HG03039 (cell line): ENCODE measurements at regions not wholly inside any gene's neighbourhood (a gene's known extent, or its start where the extent isn't known, plus 50 kb on each side); places are given as distances from the start of the nearest gene placed in this dataset.

Source experiments
- ATAC-seq: cut with Tn5 transposase; IDR thresholded peaks from one replicate; pipeline ENCODE4 v1.9.1; 2021; ENCODE audit warnings: mild to moderate bottlenecking, moderate library complexity; ENCODE audit not compliant: unreplicated experiment

GRCh38 chr3:154775821-154776548 is 304.1 kb upstream of the MME start:
- ATAC-seq: no peak

DNA sequence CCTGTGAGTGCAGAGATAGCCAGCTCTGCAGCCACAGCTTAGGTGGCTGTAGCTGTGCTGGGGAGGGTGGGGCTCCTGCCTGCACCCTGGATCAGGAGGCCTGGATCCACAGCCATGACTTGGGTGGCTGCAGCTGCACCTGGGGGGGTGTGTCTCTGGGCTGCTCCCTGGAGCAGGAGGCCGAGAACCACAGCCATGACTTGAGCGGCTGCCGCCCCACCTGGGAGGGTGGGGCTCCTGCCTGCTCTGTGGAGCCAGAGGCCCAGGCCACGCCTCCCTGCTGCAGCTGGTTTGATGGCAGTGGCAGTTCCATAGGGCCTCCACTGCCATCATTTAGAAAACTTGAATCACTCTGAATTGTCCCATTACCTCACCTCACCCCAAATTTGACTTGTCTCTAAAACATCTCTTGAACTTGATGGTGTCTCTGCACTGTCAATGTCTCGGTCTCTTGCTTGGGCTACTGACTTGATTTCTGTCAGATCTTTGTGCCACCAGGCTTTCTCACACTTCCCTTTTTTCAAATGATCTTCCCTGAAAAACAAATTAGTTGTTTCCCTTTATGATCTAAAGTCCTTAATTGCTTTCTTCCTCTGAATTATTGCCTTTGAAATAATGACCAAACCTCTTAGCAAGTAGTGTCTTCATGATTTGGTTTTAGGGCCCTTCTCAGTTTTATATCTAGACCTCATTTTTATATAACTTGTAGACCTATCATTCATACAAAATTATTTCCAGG is 313.2 kb upstream of the MME start:
- ATAC-seq: no peak

DNA sequence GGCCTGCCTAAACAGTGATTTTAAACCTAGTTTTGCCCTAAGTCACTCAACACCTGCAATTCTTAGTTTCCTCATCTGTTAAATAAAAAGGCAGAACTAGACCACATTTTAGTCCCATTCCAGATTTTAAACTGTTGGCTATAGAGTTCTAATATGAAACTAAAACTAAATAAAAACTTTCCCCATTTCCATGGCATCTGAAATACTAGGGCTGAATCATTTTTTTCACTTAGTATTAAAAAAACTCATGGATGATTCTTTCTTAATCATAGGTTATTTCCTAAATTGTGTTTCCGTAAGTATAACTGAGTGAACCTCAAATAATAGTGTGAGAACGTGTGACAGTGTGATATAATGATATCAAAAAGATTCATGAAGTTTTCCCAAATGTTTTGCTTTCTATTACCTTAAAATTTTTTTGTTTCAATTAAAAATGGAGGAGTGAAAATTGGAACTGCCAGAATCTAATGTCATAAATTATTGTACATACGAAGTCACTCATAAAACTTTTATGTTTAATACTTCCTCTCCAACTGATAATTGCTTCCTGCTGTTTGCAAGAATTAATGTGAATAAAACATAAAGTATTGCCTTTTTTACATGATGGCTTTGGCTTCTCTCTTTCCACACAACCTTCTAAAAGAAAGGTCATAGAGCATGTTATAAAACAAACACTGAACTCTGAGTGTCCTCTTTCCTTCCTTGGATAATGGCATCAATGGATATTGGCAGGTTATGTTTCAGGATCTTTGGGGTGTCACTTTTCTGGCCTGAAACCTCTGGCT is 315.1 kb upstream of the MME start:
- no peak for ATAC-seq

DNA sequence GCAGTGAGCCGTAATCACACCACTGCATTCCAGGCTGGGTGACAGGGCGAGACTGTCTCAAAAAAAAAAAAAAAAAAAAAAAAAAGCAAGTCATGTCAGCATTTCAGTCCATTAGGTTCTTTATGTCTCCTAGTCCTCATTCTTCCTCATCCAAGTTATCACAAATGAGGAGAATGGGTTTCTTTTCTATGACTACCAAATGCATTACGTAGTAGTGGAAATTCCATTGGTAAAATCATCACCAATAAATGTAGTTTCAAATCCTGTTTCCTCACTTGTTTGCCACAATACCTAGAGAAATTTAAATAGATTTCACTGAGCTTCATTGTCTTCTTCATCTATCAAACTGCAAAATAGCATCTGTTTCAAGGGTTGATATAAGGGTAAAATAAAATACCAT is 317.6 kb upstream of the MME start:
- no peak for ATAC-seq

DNA sequence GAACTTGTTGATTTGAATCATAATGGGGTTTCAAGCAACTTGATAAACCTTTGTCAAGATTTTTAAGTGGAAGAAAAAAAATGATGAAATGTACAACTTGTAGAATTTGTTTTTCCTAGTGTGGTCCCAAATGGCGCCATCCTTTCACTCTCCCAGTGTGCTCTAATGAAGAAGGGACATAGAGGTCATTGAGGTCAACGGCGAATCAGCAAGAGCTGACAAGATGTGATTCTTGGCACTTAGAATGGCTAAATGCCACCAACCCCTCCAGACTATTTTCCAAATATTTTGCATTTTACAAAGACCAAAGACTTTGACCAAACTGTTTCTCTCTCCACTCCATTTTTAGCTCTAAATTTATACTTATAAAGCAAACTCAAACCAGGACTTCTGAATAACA is 320.2 kb upstream of the MME start:
- ATAC-seq: no peak

GRCh38 chr3:154758109-154758868 is 321.8 kb upstream of the MME start:
- ATAC-seq: no peak

GRCh38 chr3:154753101-154753500 is 323.1 kb upstream of the GPR149 start:
- ATAC-seq: no peak

DNA sequence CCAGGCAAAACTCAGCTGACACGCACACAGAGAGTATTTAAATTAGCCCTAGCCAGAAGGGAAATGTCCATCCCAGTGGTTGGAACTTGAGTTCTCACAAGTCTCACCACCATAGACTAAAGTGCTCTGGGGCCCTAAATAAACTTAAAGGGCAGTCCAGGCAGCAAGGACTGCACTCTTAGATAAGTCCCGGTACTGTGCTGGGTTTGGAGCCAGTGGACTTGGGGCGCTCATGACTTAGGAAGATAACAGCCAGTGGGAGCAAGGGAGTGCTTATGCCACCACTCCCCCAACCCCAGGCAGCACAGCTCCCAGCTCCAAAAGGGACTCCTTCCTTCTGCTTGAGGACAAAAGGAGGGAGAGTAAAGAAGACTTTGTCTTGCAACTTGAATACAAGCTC is 319.5 kb upstream of the GPR149 start:
- ATAC-seq: no peak

DNA sequence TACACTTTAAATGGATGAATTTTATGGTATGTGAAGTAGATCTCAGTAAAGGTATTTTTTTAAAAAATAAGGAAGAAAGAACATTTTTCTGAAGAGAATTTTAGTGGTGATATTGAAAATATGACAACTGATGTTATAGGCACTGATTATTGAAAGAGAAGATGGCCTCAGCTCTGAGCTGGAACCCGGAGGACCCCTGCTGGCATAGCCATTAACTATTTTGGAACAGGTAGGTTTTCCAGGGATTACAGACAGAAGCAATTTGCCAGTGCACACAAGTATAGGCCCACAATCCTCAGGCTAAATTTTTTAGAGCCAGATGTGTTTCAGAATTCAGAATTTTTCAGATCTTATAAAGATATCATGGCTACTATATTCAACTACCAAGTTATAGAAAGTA is 315.9 kb upstream of the GPR149 start:
- ATAC-seq: no peak

GRCh38 chr3:154745122-154745521 is 315.1 kb upstream of the GPR149 start:
- ATAC-seq: no peak

DNA sequence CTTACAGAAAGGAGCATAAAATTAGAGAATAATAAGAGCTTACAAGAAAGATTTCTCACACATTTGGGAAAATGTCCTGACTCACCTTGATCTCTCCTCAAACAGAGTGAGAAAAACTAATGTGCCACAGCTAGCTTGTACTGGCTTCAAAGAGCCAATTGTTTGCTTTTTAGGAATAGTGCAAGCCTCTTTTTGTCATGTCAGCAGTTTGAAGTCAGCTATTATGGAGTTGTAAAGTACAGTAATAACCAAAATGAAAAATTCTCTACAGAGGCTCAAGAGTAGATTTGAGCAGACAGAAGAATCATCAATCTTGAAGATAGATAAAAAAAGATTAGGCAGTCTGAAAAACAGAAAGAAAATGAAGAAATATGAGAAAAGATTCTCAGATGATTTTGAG is 313.4 kb upstream of the GPR149 start:
- no peak for ATAC-seq

DNA sequence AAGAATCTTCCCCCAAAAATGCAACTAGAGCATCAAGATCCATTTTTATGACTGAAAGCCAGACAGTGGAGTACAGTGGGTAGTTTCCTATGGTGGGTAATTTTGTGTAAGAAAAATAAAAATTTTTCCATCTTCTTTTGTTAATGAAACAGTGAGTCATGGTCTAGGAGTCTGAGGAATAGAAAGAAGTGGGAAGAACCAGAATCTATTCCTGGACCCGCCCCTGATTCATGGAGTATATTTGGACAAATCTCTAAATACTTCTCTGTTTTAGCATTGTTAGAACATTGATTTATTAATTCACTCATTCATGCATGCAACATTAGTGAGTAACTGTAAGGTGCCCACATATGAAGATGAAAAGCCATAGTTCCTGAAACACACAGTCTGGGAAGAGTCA is 304.5 kb upstream of the GPR149 start:
- ATAC-seq: no peak

DNA sequence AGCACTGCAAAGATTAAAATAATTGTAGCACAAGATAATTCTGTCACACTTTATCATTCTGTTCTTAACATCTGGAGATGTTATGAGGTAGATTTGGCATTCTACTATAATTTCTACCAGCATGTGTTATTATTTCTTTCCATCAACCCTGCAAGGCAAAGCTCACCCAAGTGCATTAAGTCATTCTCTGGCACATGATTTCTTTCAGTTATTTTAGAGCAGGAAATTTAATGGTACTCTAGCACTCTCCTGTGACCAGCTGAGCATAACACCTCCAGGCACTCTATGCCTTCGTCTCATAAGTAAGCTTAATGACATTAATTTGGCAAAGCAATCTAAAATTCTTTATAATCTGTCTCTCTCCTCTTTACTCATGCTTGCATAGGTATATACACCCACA is 300.2 kb upstream of the GPR149 start:
- ATAC-seq: no peak

- ATAC-seq: no peak
These were observed 299.8 kb upstream of the GPR149 start for GRCh38 chr3:154729741-154730140.

- no peak for ATAC-seq
These were observed 298.3 kb upstream of the GPR149 start for GRCh38 chr3:154728285-154728684.

GRCh38 chr3:154720921-154721320 is 290.9 kb upstream of the GPR149 start:
- ATAC-seq: no peak

- ATAC-seq: no peak
These were observed 288.1 kb upstream of the GPR149 start for GRCh38 chr3:154718053-154718452.

GRCh38 chr3:154716170-154716569 is 286.2 kb upstream of the GPR149 start:
- no peak for ATAC-seq

GRCh38 chr3:154708554-154708953 is 278.6 kb upstream of the GPR149 start:
- ATAC-seq: no peak

DNA sequence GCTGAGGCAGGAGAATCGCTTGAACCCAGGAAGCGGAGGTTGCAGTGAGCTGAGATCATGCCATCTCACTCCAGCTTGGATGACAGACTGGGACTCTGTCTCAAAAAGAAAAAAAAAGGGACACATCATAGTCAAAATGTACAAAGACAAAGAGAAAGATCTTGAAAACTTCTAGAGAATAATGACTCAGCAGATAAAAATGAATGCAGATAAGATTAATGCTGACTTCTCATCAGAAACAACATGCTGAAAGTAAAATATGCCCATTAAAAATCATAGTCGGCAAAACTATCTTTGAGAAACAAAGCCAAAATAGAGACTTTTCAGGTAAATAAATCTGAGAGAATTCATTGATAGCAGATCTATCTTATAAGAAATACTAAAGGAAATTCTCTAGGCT is 271.1 kb upstream of the GPR149 start:
- ATAC-seq: no peak

DNA sequence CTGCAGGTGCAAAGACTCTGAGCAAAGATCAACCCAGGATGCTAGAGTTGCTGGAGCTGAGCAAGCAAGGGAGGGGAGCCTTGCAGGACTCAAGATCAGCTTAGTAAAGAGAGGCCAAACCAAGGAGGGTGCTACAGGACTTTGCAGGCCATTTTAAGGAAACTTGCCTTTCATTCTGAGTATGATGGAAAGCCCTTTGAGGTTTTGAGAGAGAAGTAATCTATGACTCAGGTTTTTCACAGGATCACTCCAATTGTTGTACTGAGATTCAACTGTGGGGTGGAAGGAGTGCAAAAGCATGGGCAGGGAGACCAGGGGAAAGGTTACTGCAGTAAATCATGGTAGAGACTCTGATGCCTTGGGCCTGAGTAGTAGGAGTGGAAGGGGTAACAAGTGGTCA is 260.4 kb upstream of the GPR149 start:
- peak; percentile 84 for ATAC-seq
